Parathyroid adenoma (tissue), 2 donors: ENCODE measurements at regions not wholly inside any gene's neighbourhood (a gene's known extent, or its start where the extent isn't known, plus 50 kb on each side); places are given as distances from the start of the nearest gene placed in this dataset.

ENCODE experiments used
- H2AFZ ChIP-seq: fragments of 300-600 bp; sonication (generic); one replicate; pipeline ENCODE4 v1.7.0; 2017; ENCODE audit warnings: antibody characterized with exemption, mild to moderate bottlenecking
- H3K27ac ChIP-seq: fragments of 300-600 bp; sonication (generic); one replicate; pipeline ENCODE4 v1.7.0; 2017
- H3K27me3 ChIP-seq: fragments of 300-600 bp; sonication (generic); one replicate; pipeline ENCODE4 v1.7.0; 2017; ENCODE audit warnings: low read length; ENCODE audit not compliant: control insufficient read depth, insufficient read depth
- H3K36me3 ChIP-seq: fragments of 300-600 bp; sonication (generic); one replicate; pipeline ENCODE4 v1.7.0; 2017; ENCODE audit warnings: low read length; ENCODE audit not compliant: control insufficient read depth, insufficient read depth
- H3K4me1 ChIP-seq: fragments of 300-600 bp; sonication (generic); one replicate; pipeline ENCODE4 v1.7.0; 2017; ENCODE audit warnings: control low read depth
- H3K4me2 ChIP-seq: fragments of 300-600 bp; sonication (generic); one replicate; pipeline ENCODE4 v1.7.0; 2017; ENCODE audit warnings: low read length
- H3K4me3 ChIP-seq: fragments of 300-600 bp; sonication (generic); one replicate; pipeline ENCODE4 v1.7.0; 2017; ENCODE audit warnings: low read depth, low read length
- H3K79me2 ChIP-seq: fragments of 300-600 bp; sonication (generic); one replicate; pipeline ENCODE4 v1.7.0; 2017; ENCODE audit warnings: control low read depth
- H3K9ac ChIP-seq: fragments of 300-600 bp; sonication (generic); one replicate; pipeline ENCODE4 v1.7.0; 2017; ENCODE audit warnings: mild to moderate bottlenecking
- H3K9me3 ChIP-seq: fragments of 300-600 bp; sonication (generic); one replicate; pipeline ENCODE4 v1.7.0; 2017; ENCODE audit warnings: low read length; ENCODE audit not compliant: control insufficient read depth
- TF ChIP-seq, protein P1 (sequence below): fragments of 300-600 bp; sonication (generic); IDR thresholded peaks from one replicate; pipeline ENCODE4 v1.7.0; 2017; ENCODE audit warnings: antibody characterized with exemption, mild to moderate bottlenecking
- donor health status: primary hyperparathyroidism.

GRCh38 chr5:21199087-21199486, 1211.1 kb upstream of the CDH18 start:
- Histone ChIP-seq H3K9me3 (no peaks in the 10 kb centered on the region), H3K36me3 (no peaks in the 10 kb centered on the region), H3K4me3 (no peak overlapping the region), H2AFZ (no peak overlapping the region), H3K9ac (no peak overlapping the region), H3K4me2 (no peak overlapping the region), H3K27me3 (no peaks in the 10 kb centered on the region), H3K4me1 (no peaks in the 10 kb centered on the region), H3K79me2 (no peaks in the 10 kb centered on the region), H3K27ac (no peak overlapping the region)
- TF ChIP-seq, protein P1, sequence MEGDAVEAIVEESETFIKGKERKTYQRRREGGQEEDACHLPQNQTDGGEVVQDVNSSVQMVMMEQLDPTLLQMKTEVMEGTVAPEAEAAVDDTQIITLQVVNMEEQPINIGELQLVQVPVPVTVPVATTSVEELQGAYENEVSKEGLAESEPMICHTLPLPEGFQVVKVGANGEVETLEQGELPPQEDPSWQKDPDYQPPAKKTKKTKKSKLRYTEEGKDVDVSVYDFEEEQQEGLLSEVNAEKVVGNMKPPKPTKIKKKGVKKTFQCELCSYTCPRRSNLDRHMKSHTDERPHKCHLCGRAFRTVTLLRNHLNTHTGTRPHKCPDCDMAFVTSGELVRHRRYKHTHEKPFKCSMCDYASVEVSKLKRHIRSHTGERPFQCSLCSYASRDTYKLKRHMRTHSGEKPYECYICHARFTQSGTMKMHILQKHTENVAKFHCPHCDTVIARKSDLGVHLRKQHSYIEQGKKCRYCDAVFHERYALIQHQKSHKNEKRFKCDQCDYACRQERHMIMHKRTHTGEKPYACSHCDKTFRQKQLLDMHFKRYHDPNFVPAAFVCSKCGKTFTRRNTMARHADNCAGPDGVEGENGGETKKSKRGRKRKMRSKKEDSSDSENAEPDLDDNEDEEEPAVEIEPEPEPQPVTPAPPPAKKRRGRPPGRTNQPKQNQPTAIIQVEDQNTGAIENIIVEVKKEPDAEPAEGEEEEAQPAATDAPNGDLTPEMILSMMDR = no peak

GRCh38 chr5:21195145-21195544, 1207.1 kb upstream of the CDH18 start:
- TF ChIP-seq, protein P1 = no peak
- H3K27me3 ChIP-seq = no peaks in the 10 kb centered on the region
- H3K79me2 ChIP-seq = no peaks in the 10 kb centered on the region
- no peak overlapping the region for H2AFZ ChIP-seq
- no peak overlapping the region for H3K4me2 ChIP-seq
- H3K4me3 ChIP-seq = no peak overlapping the region
- no peaks in the 10 kb centered on the region for H3K4me1 ChIP-seq
- H3K9me3 ChIP-seq = no peaks in the 10 kb centered on the region
- no peaks in the 10 kb centered on the region for H3K36me3 ChIP-seq
- no peak overlapping the region for H3K27ac ChIP-seq
- no peak overlapping the region for H3K9ac ChIP-seq

DNA sequence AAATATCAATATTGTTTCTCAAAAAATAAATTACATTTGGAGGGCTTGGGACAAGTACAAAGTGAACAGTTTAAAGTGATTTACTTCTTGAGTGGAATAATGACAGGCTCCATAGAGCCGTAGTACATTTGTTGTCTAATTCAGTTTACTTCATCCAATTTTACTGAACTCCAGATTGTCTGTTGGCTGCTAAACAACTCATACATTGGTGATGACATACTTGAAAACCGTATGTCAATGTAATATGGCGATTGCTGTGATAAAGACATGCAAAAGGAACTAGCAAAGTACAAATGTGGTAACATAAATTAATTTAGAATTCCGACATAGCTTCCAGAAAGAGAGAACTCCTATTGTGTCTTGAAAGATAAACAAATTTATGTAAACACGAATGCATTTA, 1197.5 kb upstream of the CDH18 start:
- Histone ChIP-seq H3K27me3 (no peaks in the 10 kb centered on the region), H3K4me2 (no peak overlapping the region), H3K9ac (no peak overlapping the region), H3K4me1 (no peaks in the 10 kb centered on the region), H3K79me2 (no peaks in the 10 kb centered on the region), H3K36me3 (no peaks in the 10 kb centered on the region), H2AFZ (no peak overlapping the region), H3K9me3 (no peaks in the 10 kb centered on the region), H3K4me3 (no peak overlapping the region), H3K27ac (no peak overlapping the region)
- TF ChIP-seq, protein P1 = no peak

DNA sequence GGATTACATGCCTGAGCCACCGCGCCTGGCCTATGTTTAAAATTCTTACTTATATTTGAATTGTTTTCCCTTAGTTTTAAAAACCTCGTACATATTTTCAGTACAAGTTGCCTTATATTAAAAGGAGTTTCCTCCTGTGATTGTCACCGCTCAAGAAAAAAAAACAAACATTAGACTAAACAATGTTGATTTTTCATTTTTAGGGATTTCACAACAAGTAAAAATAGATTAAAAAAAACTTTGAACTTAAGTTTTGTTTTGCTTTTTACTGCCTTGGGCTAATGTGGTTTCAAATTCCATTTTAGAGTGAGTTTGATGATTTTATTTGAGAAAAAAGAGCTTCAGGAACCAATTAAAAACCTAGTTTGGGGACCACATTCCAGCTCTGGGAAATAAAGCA, 1196.6 kb upstream of the CDH18 start:
- no peaks in the 10 kb centered on the region for H3K27me3 ChIP-seq
- H2AFZ ChIP-seq = no peak overlapping the region
- no peak overlapping the region for H3K4me2 ChIP-seq
- no peak overlapping the region for H3K9ac ChIP-seq
- no peaks in the 10 kb centered on the region for H3K79me2 ChIP-seq
- no peak overlapping the region for H3K4me3 ChIP-seq
- no peaks in the 10 kb centered on the region for H3K4me1 ChIP-seq
- H3K36me3 ChIP-seq = no peaks in the 10 kb centered on the region
- TF ChIP-seq, protein P1 = no peak
- H3K9me3 ChIP-seq = no peaks in the 10 kb centered on the region
- no peak overlapping the region for H3K27ac ChIP-seq

DNA sequence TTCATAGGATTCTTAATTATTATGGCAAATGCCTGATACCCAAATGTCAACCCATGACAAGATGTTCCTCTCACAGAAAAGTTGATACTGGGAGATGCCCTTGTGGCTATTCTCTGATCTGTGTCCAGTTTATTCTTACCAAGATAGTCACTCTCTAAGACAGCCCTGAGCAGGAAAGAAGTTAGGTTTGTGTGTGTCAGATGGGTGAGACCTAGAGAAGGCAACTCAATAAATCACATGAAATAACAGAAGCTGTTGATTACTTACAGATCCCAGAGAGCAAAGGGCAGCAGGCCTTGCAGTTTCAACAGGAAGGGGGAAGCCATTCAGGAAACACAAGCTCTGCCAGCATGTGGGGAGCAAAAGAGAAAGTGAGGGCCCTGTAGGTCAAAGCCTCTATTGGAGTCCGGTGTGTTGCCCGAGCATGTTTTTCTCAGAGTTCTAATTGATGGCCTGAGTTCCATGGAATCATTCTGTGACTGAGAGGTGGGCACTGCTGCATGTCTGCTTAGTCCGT, 1193.7 kb upstream of the CDH18 start:
- H2AFZ ChIP-seq = no peak overlapping the region
- no peaks in the 10 kb centered on the region for H3K36me3 ChIP-seq
- H3K9ac ChIP-seq = no peak overlapping the region
- no peak overlapping the region for H3K4me3 ChIP-seq
- TF ChIP-seq, protein P1 = no peak
- no peaks in the 10 kb centered on the region for H3K27me3 ChIP-seq
- H3K79me2 ChIP-seq = no peaks in the 10 kb centered on the region
- no peaks in the 10 kb centered on the region for H3K4me1 ChIP-seq
- H3K9me3 ChIP-seq = no peaks in the 10 kb centered on the region
- H3K27ac ChIP-seq = no peak overlapping the region
- H3K4me2 ChIP-seq = no peak overlapping the region
